Stimulated activated CD4-positive, alpha-beta T cell treated with anti-CD3 and anti-CD28 coated beads, Interleukin-2, amount 100 ng/mL, for 4 hours (primary cell): ENCODE measurements at regions not wholly inside any gene's neighbourhood (a gene's known extent, or its start where the extent isn't known, plus 50 kb on each side); places are given as distances from the start of the nearest gene placed in this dataset.
"Not testable (repeated sequence)": the region's sequence is repeated elsewhere in the genome, so short reads cannot be mapped to it uniquely, and the experiment has no call there.

ENCODE experiments used
- DNase-seq: peaks from one replicate; pipeline ENCODE4 v3.0.0-alpha.2; 2020; ENCODE audit warnings: low read depth

GRCh38 chr5:126016256-126016655 is 407.0 kb upstream of the GRAMD2B start:
- DNase-seq: no peak

- DNase-seq: no peak
Measured at GRCh38 chr5:126017096-126017495, 406.1 kb upstream of the GRAMD2B start.

- DNase-seq: no peak
Measured at GRCh38 chr5:126020770-126021169, 402.4 kb upstream of the GRAMD2B start.

- DNase-seq: no peak
Measured at GRCh38 chr5:126023994-126024441, 399.2 kb upstream of the GRAMD2B start.

GRCh38 chr5:126027149-126027548 is 396.1 kb upstream of the GRAMD2B start:
- no peak for DNase-seq

- DNase-seq: no peak
Measured at GRCh38 chr5:126027652-126028051, 395.6 kb upstream of the GRAMD2B start.

GRCh38 chr5:126028336-126028735 is 394.9 kb upstream of the GRAMD2B start:
- no peak for DNase-seq

- not testable (repeated sequence) for DNase-seq
Measured at GRCh38 chr5:126029282-126029681, 393.9 kb upstream of the GRAMD2B start.

- no peak for DNase-seq
Measured at GRCh38 chr5:126030698-126031097, 392.5 kb upstream of the GRAMD2B start.

- no peak for DNase-seq
Measured at GRCh38 chr5:126031989-126032716, 391.1 kb upstream of the GRAMD2B start.

GRCh38 chr5:126043688-126044087 is 379.5 kb upstream of the GRAMD2B start:
- DNase-seq: no peak

GRCh38 chr5:126044111-126044668 is 379.0 kb upstream of the GRAMD2B start:
- DNase-seq: no peak

GRCh38 chr5:126044931-126045565 is 378.2 kb upstream of the GRAMD2B start:
- DNase-seq: no peak

- no peak for DNase-seq
Measured at GRCh38 chr5:126046318-126046717, 376.9 kb upstream of the GRAMD2B start.

GRCh38 chr5:126046846-126047571 is 376.2 kb upstream of the GRAMD2B start:
- no peak for DNase-seq

- no peak for DNase-seq
Measured at GRCh38 chr5:126052120-126052519, 371.1 kb upstream of the GRAMD2B start.

GRCh38 chr5:126052791-126053190 is 370.4 kb upstream of the GRAMD2B start:
- no peak for DNase-seq

GRCh38 chr5:126053630-126054029 is 369.6 kb upstream of the GRAMD2B start:
- DNase-seq: no peak

GRCh38 chr5:126054577-126055347 is 368.4 kb upstream of the GRAMD2B start:
- no peak for DNase-seq

GRCh38 chr5:126055348-126055729 is 367.9 kb upstream of the GRAMD2B start:
- no peak for DNase-seq

- no peak for DNase-seq
Measured at GRCh38 chr5:126056352-126056751, 366.9 kb upstream of the GRAMD2B start.
